ENCODE measurements at regions not wholly inside any gene's neighbourhood (a gene's known extent, or its start where the extent isn't known, plus 50 kb on each side); places are given as distances from the start of the nearest gene placed in this dataset.

GRCh38 chr18:41009926-41010325 is 945.1 kb upstream of the PIK3C3 start:
- Histone ChIP-seq H3K27me3 (no peaks in the 10 kb centered on the region), H2AFZ (replicated peaks) (no peak overlapping the region), H3F3A (ENCODE audit: low read depth) (no peaks in the 10 kb centered on the region), H4K20me1 (ENCODE audit: low read depth) (no peaks in the 10 kb centered on the region), H3K4me3 (no peak overlapping the region), H3K36me3 (no peaks in the 10 kb centered on the region), H3K4me2 (no peak overlapping the region), H3K27ac (no peak overlapping the region), H3K9ac (no peak overlapping the region), H3K9me3 (ENCODE audit: low read depth) (no peaks in the 10 kb centered on the region), H3K4me1 (peaks cover 3% of the 10 kb centered on the region), H3K79me2 (ENCODE audit: low read depth) (no peaks in the 10 kb centered on the region)
- Mint-ChIP-seq H3K9me3 (no peaks in the 10 kb centered on the region), H3K4me3 (no peak overlapping the region), H3K36me3 (no peaks in the 10 kb centered on the region), H3K27ac (no peak overlapping the region), H3K4me1 (no peaks in the 10 kb centered on the region), H3K27me3 (ENCODE audit: insufficient read depth, low read depth) (no peaks in the 10 kb centered on the region)
- TF ChIP-seq EZH2phosphoT487 (IDR thresholded peaks at IDR 0.05), result no peak
- TF ChIP-seq CTCF (IDR thresholded peaks at IDR 0.05), result no peak
- no peak for TF ChIP-seq EZH2 (IDR thresholded peaks at IDR 0.05)
- no peak for DNase-seq (ENCODE audit: low spot score)

- no peaks in the 10 kb centered on the region for H4K20me1 ChIP-seq (ENCODE audit: low read depth)
- H3K36me3 ChIP-seq, result no peaks in the 10 kb centered on the region
- H3K9ac ChIP-seq, result no peak overlapping the region
- no peaks in the 10 kb centered on the region for H3K9me3 Mint-ChIP-seq
- no peaks in the 10 kb centered on the region for H3K36me3 Mint-ChIP-seq
- H3K9me3 ChIP-seq (ENCODE audit: low read depth), result no peaks in the 10 kb centered on the region
- H3K79me2 ChIP-seq (ENCODE audit: low read depth), result no peaks in the 10 kb centered on the region
- H2AFZ ChIP-seq (replicated peaks), result peak overlapping the region; percentile 65
- no peak overlapping the region for H3K4me3 ChIP-seq
- no peaks in the 10 kb centered on the region for H3K27me3 Mint-ChIP-seq (ENCODE audit: insufficient read depth, low read depth)
- H3K27me3 ChIP-seq, result no peaks in the 10 kb centered on the region
- no peak for TF ChIP-seq EZH2phosphoT487 (IDR thresholded peaks at IDR 0.05)
- no peak for TF ChIP-seq CTCF (IDR thresholded peaks at IDR 0.05)
- TF ChIP-seq EZH2 (IDR thresholded peaks at IDR 0.05), result no peak
- no peak overlapping the region for H3K4me2 ChIP-seq
- peak; percentile 4 for DNase-seq (ENCODE audit: low spot score)
- no peaks in the 10 kb centered on the region for H3K4me1 Mint-ChIP-seq
- no peaks in the 10 kb centered on the region for H3F3A ChIP-seq (ENCODE audit: low read depth)
- H3K27ac ChIP-seq, result no peak overlapping the region
- no peak overlapping the region for H3K27ac Mint-ChIP-seq
- H3K4me1 ChIP-seq, result peaks cover 10% of the 10 kb centered on the region
- no peak overlapping the region for H3K4me3 Mint-ChIP-seq
Measured at GRCh38 chr18:41004324-41004723, 950.7 kb upstream of the PIK3C3 start.

GRCh38 chr18:40995529-40995928 is 959.5 kb upstream of the PIK3C3 start:
- Histone ChIP-seq H3F3A (ENCODE audit: low read depth) (no peaks in the 10 kb centered on the region), H3K9me3 (ENCODE audit: low read depth) (no peaks in the 10 kb centered on the region), H2AFZ (replicated peaks) (no peak overlapping the region), H3K4me2 (no peak overlapping the region), H3K79me2 (ENCODE audit: low read depth) (no peaks in the 10 kb centered on the region), H3K4me3 (no peak overlapping the region), H3K27me3 (no peaks in the 10 kb centered on the region), H3K27ac (no peak overlapping the region), H3K9ac (no peak overlapping the region), H3K36me3 (no peaks in the 10 kb centered on the region), H4K20me1 (ENCODE audit: low read depth) (no peaks in the 10 kb centered on the region), H3K4me1 (no peaks in the 10 kb centered on the region)
- Mint-ChIP-seq H3K9me3 (no peaks in the 10 kb centered on the region), H3K4me1 (no peaks in the 10 kb centered on the region), H3K36me3 (no peaks in the 10 kb centered on the region), H3K27ac (no peak overlapping the region), H3K27me3 (ENCODE audit: insufficient read depth, low read depth) (no peaks in the 10 kb centered on the region), H3K4me3 (no peak overlapping the region)
- DNase-seq (ENCODE audit: low spot score), result no peak
- TF ChIP-seq CTCF (IDR thresholded peaks at IDR 0.05) (no peak), EZH2 (IDR thresholded peaks at IDR 0.05) (no peak), EZH2phosphoT487 (IDR thresholded peaks at IDR 0.05) (no peak)
